Dedifferentiated amniotic fluid mesenchymal stem cell (primary cell): ENCODE measurements at regions not wholly inside any gene's neighbourhood (a gene's known extent, or its start where the extent isn't known, plus 50 kb on each side); places are given as distances from the start of the nearest gene placed in this dataset.
A peak's percentile ranks its signal among the peaks of the same experiment; 100 is the strongest.

Experiments
- DNase-seq: peaks from one replicate; pipeline ENCODE4 v3.0.0-alpha.2; 2016; ENCODE audit errors: extremely low spot score

- DNase-seq = peak; percentile 40
Measured at GRCh38 chr2:157056200-157056676, 201.3 kb upstream of the GALNT5 start.

GRCh38 chr2:157058161-157058560, 199.3 kb upstream of the GALNT5 start:
- no peak for DNase-seq

- DNase-seq = no peak
Measured at GRCh38 chr2:157059036-157059435, 198.5 kb upstream of the GALNT5 start.

- no peak for DNase-seq
Measured at GRCh38 chr2:157061799-157062198, 195.7 kb upstream of the GALNT5 start.

GRCh38 chr2:157067562-157067961, 189.9 kb upstream of the GALNT5 start:
- no peak for DNase-seq

GRCh38 chr2:157068237-157068636, 189.3 kb upstream of the GALNT5 start:
- no peak for DNase-seq

GRCh38 chr2:157075924-157076323, 181.6 kb upstream of the GALNT5 start:
- no peak for DNase-seq

- DNase-seq = no peak
Measured at GRCh38 chr2:157076526-157077161, 180.9 kb upstream of the GALNT5 start.

GRCh38 chr2:157077753-157078350, 179.7 kb upstream of the GALNT5 start:
- no peak for DNase-seq

- no peak for DNase-seq
Measured at GRCh38 chr2:157082950-157083349, 174.6 kb upstream of the GALNT5 start.

GRCh38 chr2:157085522-157085921, 172.0 kb upstream of the GALNT5 start:
- DNase-seq = no peak

- DNase-seq = peak; percentile 29
Measured at GRCh38 chr2:157087373-157088002, 170.0 kb upstream of the GALNT5 start.

GRCh38 chr2:157093666-157094065, 163.8 kb upstream of the GALNT5 start:
- DNase-seq = no peak

- DNase-seq = no peak
Measured at GRCh38 chr2:157105372-157105771, 152.1 kb upstream of the GALNT5 start.

- no peak for DNase-seq
Measured at GRCh38 chr2:157106950-157107349, 150.6 kb upstream of the GALNT5 start.

GRCh38 chr2:157107460-157107859, 150.0 kb upstream of the GALNT5 start:
- no peak for DNase-seq

- DNase-seq = no peak
Measured at GRCh38 chr2:157107877-157108276, 149.6 kb upstream of the GALNT5 start.

- DNase-seq = no peak
Measured at GRCh38 chr2:157122776-157123175, 134.7 kb upstream of the GALNT5 start.

- no peak for DNase-seq
Measured at GRCh38 chr2:157124731-157125130, 132.8 kb upstream of the GALNT5 start.

GRCh38 chr2:157125685-157126084, 131.8 kb upstream of the GALNT5 start:
- DNase-seq = no peak

GRCh38 chr2:157127249-157128012, 130.1 kb upstream of the GALNT5 start:
- no peak for DNase-seq

GRCh38 chr2:157143901-157144300, 113.6 kb upstream of the GALNT5 start:
- DNase-seq = no peak
